AG20443 (cell line): ENCODE measurements at regions not wholly inside any gene's neighbourhood (a gene's known extent, or its start where the extent isn't known, plus 50 kb on each side); places are given as distances from the start of the nearest gene placed in this dataset.
A peak's percentile ranks its signal among the peaks of the same experiment; 100 is the strongest.
"Not testable (repeated sequence)": the region's sequence is repeated elsewhere in the genome, so short reads cannot be mapped to it uniquely, and the experiment has no call there.

Source experiments
- DNase-seq: peaks from one replicate; pipeline ENCODE4 v3.0.0; 2012; ENCODE audit warnings: low spot score, mixed read lengths

GRCh38 chr10:36872702-36873393, 252.6 kb upstream of the ANKRD30A start:
- no peak for DNase-seq

GRCh38 chr10:36840788-36841187, 284.6 kb upstream of the ANKRD30A start:
- no peak for DNase-seq

GRCh38 chr10:36837416-36837815, 288.0 kb upstream of the ANKRD30A start:
- DNase-seq, result no peak

GRCh38 chr10:36819781-36820180, 305.6 kb upstream of the ANKRD30A start:
- no peak for DNase-seq

- DNase-seq, result no peak
Measured at GRCh38 chr10:36817898-36818297, 307.5 kb upstream of the ANKRD30A start.

GRCh38 chr10:36808625-36809362, 316.6 kb upstream of the ANKRD30A start:
- no peak for DNase-seq

GRCh38 chr10:36803229-36803628, 322.2 kb upstream of the ANKRD30A start:
- no peak for DNase-seq

- peak; percentile 27 for DNase-seq
Measured at GRCh38 chr10:36802490-36803153, 322.8 kb upstream of the ANKRD30A start.

GRCh38 chr10:36801660-36802059, 323.7 kb upstream of the ANKRD30A start:
- no peak for DNase-seq

- no peak for DNase-seq
Measured at GRCh38 chr10:36794981-36795380, 330.4 kb upstream of the ANKRD30A start.

- no peak for DNase-seq
Measured at GRCh38 chr10:36789974-36790373, 335.4 kb upstream of the ANKRD30A start.

- DNase-seq, result no peak
Measured at GRCh38 chr10:36788152-36788551, 337.2 kb upstream of the ANKRD30A start.

- DNase-seq, result no peak
Measured at GRCh38 chr10:36783400-36783799, 342.0 kb upstream of the ANKRD30A start.

GRCh38 chr10:36781570-36781969, 343.8 kb upstream of the ANKRD30A start:
- DNase-seq, result no peak

- DNase-seq, result no peak
Measured at GRCh38 chr10:36780158-36780557, 345.2 kb upstream of the ANKRD30A start.

GRCh38 chr10:36779238-36779846, 346.1 kb upstream of the ANKRD30A start:
- peak; percentile 81 for DNase-seq

- no peak for DNase-seq
Measured at GRCh38 chr10:36778651-36779050, 346.7 kb upstream of the ANKRD30A start.

GRCh38 chr10:36773652-36774051, 351.7 kb upstream of the ANKRD30A start:
- no peak for DNase-seq

- DNase-seq, result no peak
Measured at GRCh38 chr10:36771725-36772124, 353.7 kb upstream of the ANKRD30A start.

- not testable (repeated sequence) for DNase-seq
Measured at GRCh38 chr10:36769741-36770140, 355.7 kb upstream of the ANKRD30A start.

GRCh38 chr10:36766940-36767339, 358.5 kb upstream of the ANKRD30A start:
- DNase-seq, result no peak

GRCh38 chr10:36766415-36766810, 359.0 kb upstream of the ANKRD30A start:
- DNase-seq, result no peak
